Stimulated activated naive CD8-positive, alpha-beta T cell treated with anti-CD3 and anti-CD28 coated beads, Interleukin-15, amount 100 ng/mL, for 72 hours (primary cell): ENCODE measurements at regions not wholly inside any gene's neighbourhood (a gene's known extent, or its start where the extent isn't known, plus 50 kb on each side); places are given as distances from the start of the nearest gene placed in this dataset.
"Not testable (repeated sequence)": the region's sequence is repeated elsewhere in the genome, so short reads cannot be mapped to it uniquely, and the experiment has no call there.

ENCODE experiments used
- ATAC-seq: fragments of 150-1000 bp; cut with Tn5 transposase; 2 replicates; pipeline ENCODE4 v1.10.0; 2021; ENCODE audit warnings: mild to moderate bottlenecking, moderate library complexity
- DNase-seq, 2 donors: peaks; one replicate each; pipeline ENCODE4 v3.0.0; 2021 to 2022
- H3K27ac Mint-ChIP-seq, 2 donors: one replicate each; pipeline ENCODE4 v1.8.0; 2022; ENCODE audit warnings: mild to moderate bottlenecking in 2 of 2, mixed read lengths in 2 of 2, moderate library complexity in 2 of 2
- H3K27me3 Mint-ChIP-seq: one replicate; pipeline ENCODE4 v1.8.0; 2022; ENCODE audit warnings: mixed read lengths
- H3K4me1 Mint-ChIP-seq: one replicate; pipeline ENCODE4 v1.8.0; 2022; ENCODE audit warnings: mild to moderate bottlenecking, mixed read lengths
- H3K4me3 Mint-ChIP-seq, 2 donors: one replicate each; pipeline ENCODE4 v1.8.0; 2022; ENCODE audit warnings: mild to moderate bottlenecking in 2 of 2, mixed read lengths in 2 of 2, moderate library complexity in 1 of 2
- H3K9me3 Mint-ChIP-seq, 2 donors: one replicate each; pipeline ENCODE4 v1.8.0; 2022; ENCODE audit warnings: mixed read lengths in 2 of 2

GRCh38 chr3:112765531-112765930, 81.1 kb downstream of the CD200R1L start:
- ATAC-seq (no peak), DNase-seq (no peak)
- no peaks in the 10 kb centered on the region for H3K9me3 Mint-ChIP-seq
- no peak overlapping the region for H3K27ac Mint-ChIP-seq
- H3K4me3 Mint-ChIP-seq, result no peak overlapping the region
- H3K27me3 Mint-ChIP-seq, result no peaks in the 10 kb centered on the region
- no peaks in the 10 kb centered on the region for H3K4me1 Mint-ChIP-seq

- ATAC-seq, result no peak
- H3K27me3 Mint-ChIP-seq, result no peaks in the 10 kb centered on the region
- H3K27ac Mint-ChIP-seq, result no peak overlapping the region
- no peak for DNase-seq
- H3K4me3 Mint-ChIP-seq, result no peak overlapping the region
- H3K9me3 Mint-ChIP-seq, result no peaks in the 10 kb centered on the region
- H3K4me1 Mint-ChIP-seq, result no peaks in the 10 kb centered on the region
These were observed 83.4 kb downstream of the CD200R1L start for GRCh38 chr3:112763258-112763657.

- no peak overlapping the region for H3K27ac Mint-ChIP-seq
- H3K27me3 Mint-ChIP-seq, result no peaks in the 10 kb centered on the region
- H3K4me1 Mint-ChIP-seq, result no peaks in the 10 kb centered on the region
- no peak overlapping the region for H3K4me3 Mint-ChIP-seq
- no peak for DNase-seq
- H3K9me3 Mint-ChIP-seq, result peaks cover 0 to 5% of the 10 kb centered on the region in 2 donors
- ATAC-seq, result peak; percentile 46
These were observed 85.5 kb downstream of the CD200R1L start for GRCh38 chr3:112761062-112761638.

DNA sequence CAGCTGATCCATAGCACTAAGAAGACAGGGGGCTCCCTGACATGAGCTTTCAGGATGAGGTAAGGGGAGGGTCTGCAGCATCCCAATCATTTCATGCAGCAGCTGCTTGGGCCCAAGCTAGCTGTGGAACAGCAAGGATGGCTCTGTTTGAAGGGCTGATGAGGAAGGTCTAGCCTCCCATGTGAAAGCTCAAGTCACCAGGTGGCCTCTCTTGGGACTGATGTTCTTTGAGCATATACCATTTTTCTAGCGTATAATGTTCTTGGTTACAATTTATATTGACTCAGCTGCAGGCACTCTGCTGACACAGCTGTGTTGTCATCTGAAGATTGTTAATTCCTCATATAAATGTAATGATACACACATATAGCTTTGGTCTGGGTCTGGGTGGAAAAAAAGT, 87.0 kb downstream of the CD200R1L start:
- Mint-ChIP-seq H3K27ac (no peak overlapping the region), H3K27me3 (no peaks in the 10 kb centered on the region), H3K9me3 (peaks cover 0 to 7% of the 10 kb centered on the region in 2 donors), H3K4me3 (no peak overlapping the region), H3K4me1 (no peaks in the 10 kb centered on the region)
- ATAC-seq, result no peak
- no peak for DNase-seq

GRCh38 chr3:112759210-112759609, 87.5 kb downstream of the CD200R1L start:
- DNase-seq, result no peak
- no peaks in the 10 kb centered on the region for H3K27me3 Mint-ChIP-seq
- H3K4me3 Mint-ChIP-seq, result no peak overlapping the region
- peaks cover 0 to 7% of the 10 kb centered on the region in 2 donors for H3K9me3 Mint-ChIP-seq
- H3K4me1 Mint-ChIP-seq, result no peaks in the 10 kb centered on the region
- ATAC-seq, result no peak
- no peak overlapping the region for H3K27ac Mint-ChIP-seq

GRCh38 chr3:112757197-112757596, 89.5 kb downstream of the CD200R1L start:
- no peaks in the 10 kb centered on the region for H3K27me3 Mint-ChIP-seq
- H3K9me3 Mint-ChIP-seq, result peaks cover 0 to 7% of the 10 kb centered on the region in 2 donors
- no peak overlapping the region for H3K27ac Mint-ChIP-seq
- no peak for DNase-seq
- ATAC-seq, result no peak
- H3K4me3 Mint-ChIP-seq, result no peak overlapping the region
- no peaks in the 10 kb centered on the region for H3K4me1 Mint-ChIP-seq

DNA sequence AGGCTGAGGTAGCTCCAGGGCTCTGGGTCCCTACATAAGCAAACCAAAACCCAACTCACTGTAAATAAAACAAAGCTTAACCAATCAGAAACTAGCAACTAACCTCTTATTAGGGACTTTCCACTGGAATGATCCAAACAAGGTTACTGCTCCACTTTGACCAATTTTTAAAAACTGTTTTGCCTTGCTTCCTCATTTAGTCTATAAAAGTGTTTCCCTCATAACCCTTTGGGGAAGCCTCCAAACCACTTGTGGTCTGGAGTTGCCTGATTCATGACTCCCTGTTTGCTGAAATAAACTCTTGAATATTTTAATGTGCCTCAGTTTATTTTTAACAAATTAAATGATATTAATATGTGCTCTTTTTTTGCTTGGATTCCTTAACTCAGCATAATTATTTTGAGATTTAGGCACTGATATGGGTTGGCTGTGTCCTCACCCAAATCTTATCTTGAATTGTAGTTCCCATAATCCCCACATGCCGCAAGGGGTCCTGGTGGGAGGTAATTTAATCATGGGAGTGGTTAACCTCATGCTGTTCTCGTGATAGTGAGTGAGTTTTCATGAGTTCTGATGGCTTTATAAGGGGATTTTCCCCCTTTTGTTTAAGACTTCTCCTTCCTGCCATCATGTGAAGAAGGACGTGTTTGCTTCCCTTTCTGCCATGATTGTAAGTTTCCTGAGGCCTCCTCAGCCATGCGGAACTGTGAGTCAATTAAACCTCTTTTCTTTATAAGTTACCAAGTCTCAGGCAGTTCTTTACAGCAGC, 90.6 kb downstream of the CD200R1L start:
- H3K27me3 Mint-ChIP-seq, result no peaks in the 10 kb centered on the region
- no peaks in the 10 kb centered on the region for H3K4me1 Mint-ChIP-seq
- DNase-seq (no peak), ATAC-seq (no peak)
- H3K9me3 Mint-ChIP-seq, result peaks cover 0 to 7% of the 10 kb centered on the region in 2 donors
- H3K27ac Mint-ChIP-seq, result peak overlapping the region in 1 of 2 donors; percentile 19
- H3K4me3 Mint-ChIP-seq, result no peak overlapping the region

DNA sequence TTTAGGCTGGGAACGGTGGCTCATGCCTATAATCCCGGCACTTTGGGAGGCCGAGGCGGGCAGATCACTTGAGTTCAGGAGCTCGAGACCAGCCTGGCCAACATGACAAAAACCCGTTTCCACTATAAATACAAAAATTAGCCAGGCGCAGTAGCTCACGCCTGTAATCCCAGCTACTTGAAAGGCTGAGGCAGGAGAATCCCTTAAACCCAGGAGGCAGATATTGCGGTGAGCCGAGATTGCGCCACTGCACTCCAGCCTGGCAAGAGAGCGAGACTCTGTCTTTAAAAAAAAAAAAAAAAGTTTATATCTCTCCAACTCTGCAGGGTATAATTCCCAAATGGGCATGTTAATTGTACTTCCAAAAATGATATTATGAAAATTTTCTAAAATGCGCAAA, 91.6 kb downstream of the CD200R1L start:
- not testable (repeated sequence) for DNase-seq, H3K4me1 Mint-ChIP-seq, H3K9me3 Mint-ChIP-seq, ATAC-seq, H3K27me3 Mint-ChIP-seq, H3K4me3 Mint-ChIP-seq
- H3K27ac Mint-ChIP-seq, result peak overlapping the region in 1 of 2 donors; percentile 72

- H3K4me1 Mint-ChIP-seq, result no peaks in the 10 kb centered on the region
- DNase-seq (no peak), ATAC-seq (no peak)
- H3K4me3 Mint-ChIP-seq, result no peak overlapping the region
- no peaks in the 10 kb centered on the region for H3K27me3 Mint-ChIP-seq
- no peak overlapping the region for H3K27ac Mint-ChIP-seq
- H3K9me3 Mint-ChIP-seq, result peaks cover 0 to 7% of the 10 kb centered on the region in 2 donors
These were observed 94.8 kb downstream of the CD200R1L start for GRCh38 chr3:112751564-112752512.

DNA sequence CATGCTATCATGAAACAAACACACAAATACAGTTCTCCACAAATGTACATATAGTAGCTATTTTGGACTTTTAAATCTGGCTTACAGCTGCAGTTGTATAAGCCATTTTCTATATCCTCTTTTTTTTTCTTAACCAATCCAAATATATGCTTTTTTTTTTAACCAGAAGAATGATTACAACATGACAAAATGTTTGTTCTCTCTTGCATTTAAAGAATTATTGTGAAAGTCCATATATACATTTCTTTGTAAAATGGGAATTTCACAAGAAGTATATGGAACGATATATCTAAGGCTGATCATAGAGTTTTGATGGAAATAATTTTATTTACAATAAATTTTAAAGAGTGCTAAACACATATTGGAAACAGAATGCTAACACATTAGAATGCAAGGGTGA, 95.6 kb downstream of the CD200R1L start:
- H3K27ac Mint-ChIP-seq, result no peak overlapping the region
- no peaks in the 10 kb centered on the region for H3K4me1 Mint-ChIP-seq
- H3K9me3 Mint-ChIP-seq, result peaks cover 0 to under 1% of the 10 kb centered on the region in 2 donors
- no peaks in the 10 kb centered on the region for H3K27me3 Mint-ChIP-seq
- ATAC-seq (no peak), DNase-seq (no peak)
- no peak overlapping the region for H3K4me3 Mint-ChIP-seq

DNA sequence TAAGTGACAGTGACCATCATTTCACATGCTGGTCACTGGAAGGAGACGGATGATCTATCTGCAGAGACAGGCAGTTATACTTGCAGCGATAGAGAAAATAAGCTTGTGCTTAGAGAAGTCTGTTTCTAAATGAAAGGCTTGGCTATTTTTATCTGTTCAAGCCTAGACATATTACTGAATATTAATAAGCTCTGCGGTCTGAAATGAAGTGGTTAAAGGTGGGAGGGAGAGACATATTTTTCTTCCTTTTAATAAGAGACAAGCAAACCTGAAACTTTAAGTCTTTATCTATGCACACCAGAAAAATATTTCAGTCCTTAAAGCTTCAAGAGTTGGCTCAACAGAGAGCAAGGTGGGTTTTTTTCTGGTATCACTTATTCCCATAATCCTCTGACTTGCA, 99.0 kb downstream of the CD200R1L start:
- no peak for DNase-seq
- no peak for ATAC-seq
- Mint-ChIP-seq H3K27ac (no peak overlapping the region), H3K4me3 (no peak overlapping the region), H3K4me1 (no peaks in the 10 kb centered on the region), H3K27me3 (no peaks in the 10 kb centered on the region), H3K9me3 (no peaks in the 10 kb centered on the region)

DNA sequence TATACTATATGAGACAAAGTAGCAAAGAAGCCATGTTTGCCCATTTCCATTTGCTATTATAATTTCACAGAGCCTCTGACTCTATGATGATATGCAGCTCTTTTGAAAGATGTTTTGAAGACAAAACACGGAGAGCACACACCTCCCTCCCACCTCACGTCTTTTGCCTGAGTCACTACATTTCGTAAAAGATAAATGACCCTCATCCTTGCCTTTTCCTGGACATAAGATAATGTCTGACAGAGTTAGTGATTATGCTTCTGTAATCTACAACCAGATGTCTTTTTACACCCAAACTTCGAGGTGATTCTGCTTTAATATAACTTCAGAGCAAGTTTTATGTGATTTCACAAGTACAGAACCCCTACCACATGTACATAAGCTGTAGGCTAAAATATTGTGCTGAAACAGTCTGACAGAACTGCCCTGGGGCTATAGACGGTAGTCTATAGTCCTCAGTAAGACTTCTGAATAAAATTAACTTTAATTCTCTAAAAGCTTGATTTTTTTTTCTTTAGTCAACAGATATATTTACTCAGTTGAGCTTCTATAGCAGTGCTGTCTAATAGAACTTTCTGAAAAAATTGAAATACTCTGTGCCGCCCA, 99.9 kb downstream of the CD200R1L start:
- H3K4me1 Mint-ChIP-seq, result no peaks in the 10 kb centered on the region
- no peaks in the 10 kb centered on the region for H3K27me3 Mint-ChIP-seq
- ATAC-seq (no peak), DNase-seq (no peak)
- no peak overlapping the region for H3K27ac Mint-ChIP-seq
- no peak overlapping the region for H3K4me3 Mint-ChIP-seq
- H3K9me3 Mint-ChIP-seq, result no peaks in the 10 kb centered on the region

- Mint-ChIP-seq H3K27ac (no peak overlapping the region), H3K9me3 (no peaks in the 10 kb centered on the region), H3K4me3 (no peak overlapping the region), H3K27me3 (no peaks in the 10 kb centered on the region), H3K4me1 (peaks cover under 1% of the 10 kb centered on the region)
- DNase-seq (no peak), ATAC-seq (no peak)
These were observed 101.0 kb downstream of the CD200R1L start for GRCh38 chr3:112745567-112746248.

DNA sequence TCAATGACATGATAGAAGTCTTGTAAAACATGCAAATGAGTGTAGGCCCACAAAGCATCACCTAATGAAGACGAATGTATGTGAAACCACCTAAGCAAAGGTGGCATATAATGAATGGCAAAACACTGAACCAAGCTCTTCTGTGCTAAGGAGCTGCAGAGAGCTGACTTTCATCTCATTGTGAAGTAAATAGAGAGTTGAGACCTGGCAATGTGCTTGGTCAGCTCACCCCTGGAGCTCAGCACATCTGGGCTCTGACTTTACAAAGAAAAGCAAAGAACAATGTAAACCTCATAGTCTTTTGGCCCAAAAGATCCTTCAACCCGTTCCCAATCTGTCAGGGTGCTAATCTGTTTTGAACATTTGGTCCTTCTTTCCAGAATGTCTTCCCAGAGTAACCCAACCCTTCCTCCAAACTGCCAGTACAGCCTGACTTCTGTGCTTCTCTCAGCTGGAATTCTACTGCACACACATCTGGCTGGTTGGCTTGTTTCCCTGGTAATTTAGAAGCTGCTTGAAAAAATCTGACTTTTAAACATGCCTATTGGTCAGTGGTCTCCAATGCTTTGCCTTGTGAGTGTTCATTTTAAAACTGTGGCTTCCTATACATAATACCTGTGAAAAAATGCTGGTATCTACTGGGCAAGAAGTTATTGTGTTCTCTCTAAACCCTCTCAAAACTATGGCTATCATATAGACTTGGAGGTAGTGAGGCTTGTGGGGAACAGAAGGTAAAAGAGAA, 101.7 kb downstream of the CD200R1L start:
- Mint-ChIP-seq H3K4me3 (no peak overlapping the region), H3K27ac (no peak overlapping the region), H3K27me3 (no peaks in the 10 kb centered on the region), H3K9me3 (no peaks in the 10 kb centered on the region), H3K4me1 (peaks cover 7% of the 10 kb centered on the region)
- DNase-seq (no peak), ATAC-seq (no peak)
